GM20000 (cell line): ENCODE measurements at regions not wholly inside any gene's neighbourhood (a gene's known extent, or its start where the extent isn't known, plus 50 kb on each side); places are given as distances from the start of the nearest gene placed in this dataset.
"Not testable (repeated sequence)": the region's sequence is repeated elsewhere in the genome, so short reads cannot be mapped to it uniquely, and the experiment has no call there.

Source experiments
- DNase-seq: peaks from one replicate; pipeline ENCODE4 v3.0.0; 2012; ENCODE audit warnings: low spot score
- CTCF ChIP-seq: IDR thresholded peaks from 2 replicates; pipeline ENCODE4 v1.5.1; 2012; ENCODE audit warnings: mild to moderate bottlenecking, control low read depth; ENCODE audit errors: extremely low read depth, missing control alignments

DNA sequence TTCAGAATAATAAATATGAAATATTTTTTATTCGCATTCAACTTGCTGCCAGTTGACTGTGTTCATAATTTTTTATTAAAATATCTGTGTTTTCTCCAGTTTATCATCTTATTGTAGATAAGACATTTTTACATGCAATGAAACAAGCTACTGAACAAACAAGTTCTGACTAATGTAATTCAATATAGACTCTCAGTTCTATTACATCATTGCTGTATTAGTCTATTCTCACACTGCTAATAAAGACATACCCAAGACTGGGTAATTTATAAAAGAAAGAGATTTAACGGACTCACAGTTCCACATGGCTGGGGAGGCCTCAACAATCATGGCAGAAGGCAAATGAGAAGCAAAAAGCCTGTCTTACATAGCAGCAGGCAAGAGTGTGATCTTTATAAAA is 1357.7 kb upstream of the CITED2 start:
- no peak for TF ChIP-seq CTCF
- no peak for DNase-seq

DNA sequence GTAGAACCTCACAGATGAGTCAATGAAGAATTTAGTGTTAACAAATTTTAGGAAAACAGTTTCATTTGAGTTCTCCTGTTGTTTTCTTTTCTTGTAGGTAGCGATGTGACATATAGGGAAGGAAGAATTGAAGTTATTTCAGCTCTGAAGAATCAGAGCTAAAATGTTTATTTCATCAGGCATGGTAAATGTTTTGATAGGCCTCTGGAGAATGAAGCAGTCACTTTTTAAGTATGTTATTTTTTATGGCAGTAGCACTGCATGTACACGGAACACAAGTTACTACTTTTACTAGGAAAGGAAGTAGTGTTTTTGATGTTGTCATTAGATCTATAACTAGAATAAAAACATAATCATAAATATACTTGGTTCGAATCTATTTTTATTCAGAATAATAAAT is 1357.3 kb upstream of the CITED2 start:
- no peak for DNase-seq
- no peak for TF ChIP-seq CTCF

- DNase-seq: no peak
- TF ChIP-seq CTCF: no peak
Measured at GRCh38 chr6:140729521-140729920, 1355.1 kb upstream of the CITED2 start.

DNA sequence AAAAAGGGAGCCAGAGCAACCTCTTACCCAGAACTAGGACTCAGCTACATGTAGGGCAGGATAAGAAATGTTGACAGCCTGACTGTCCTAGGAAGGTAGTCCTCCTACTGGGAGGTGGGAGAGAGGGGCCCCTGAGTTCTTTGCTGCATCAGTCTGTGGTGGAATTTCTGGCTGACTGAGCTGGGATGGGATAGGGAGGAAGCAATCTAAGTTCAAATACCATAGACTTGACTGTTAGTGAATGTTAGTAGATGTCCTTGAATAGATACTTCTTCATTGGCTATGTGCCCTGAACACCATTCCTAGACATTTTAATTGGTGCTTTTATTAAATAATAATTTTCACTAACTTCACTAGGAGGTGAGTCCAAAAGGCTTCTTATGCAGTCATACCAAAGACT is 1343.6 kb upstream of the CITED2 start:
- no peak for TF ChIP-seq CTCF
- DNase-seq: no peak

DNA sequence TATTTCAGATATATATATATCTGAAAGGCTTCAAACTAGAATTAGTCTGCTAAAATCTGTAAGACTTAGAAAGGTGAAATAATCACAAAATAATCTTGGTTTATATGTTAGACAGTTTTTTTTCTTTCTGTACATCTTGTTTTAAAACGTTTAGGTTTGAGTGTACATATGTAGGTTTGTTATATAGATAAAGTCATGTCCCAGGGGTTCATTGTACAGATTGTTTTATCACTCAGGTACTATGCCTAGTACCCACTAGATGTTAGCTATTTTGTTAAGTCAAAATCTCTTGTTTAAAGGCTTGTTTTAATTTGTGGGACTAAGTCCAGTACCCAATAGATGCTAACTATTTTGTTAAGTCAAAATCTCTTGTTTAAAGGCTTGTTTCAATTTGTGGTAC is 1339.0 kb upstream of the CITED2 start:
- no peak for TF ChIP-seq CTCF
- no peak for DNase-seq

- TF ChIP-seq CTCF: no peak
- no peak for DNase-seq
Measured at GRCh38 chr6:140711019-140711613, 1336.7 kb upstream of the CITED2 start.

- TF ChIP-seq CTCF: no peak
- no peak for DNase-seq
Measured at GRCh38 chr6:140708441-140708840, 1334.0 kb upstream of the CITED2 start.

GRCh38 chr6:140704008-140704407 is 1329.6 kb upstream of the CITED2 start:
- DNase-seq: not testable (repeated sequence)
